ENCODE measurements at regions not wholly inside any gene's neighbourhood (a gene's known extent, or its start where the extent isn't known, plus 50 kb on each side); places are given as distances from the start of the nearest gene placed in this dataset.

DNA sequence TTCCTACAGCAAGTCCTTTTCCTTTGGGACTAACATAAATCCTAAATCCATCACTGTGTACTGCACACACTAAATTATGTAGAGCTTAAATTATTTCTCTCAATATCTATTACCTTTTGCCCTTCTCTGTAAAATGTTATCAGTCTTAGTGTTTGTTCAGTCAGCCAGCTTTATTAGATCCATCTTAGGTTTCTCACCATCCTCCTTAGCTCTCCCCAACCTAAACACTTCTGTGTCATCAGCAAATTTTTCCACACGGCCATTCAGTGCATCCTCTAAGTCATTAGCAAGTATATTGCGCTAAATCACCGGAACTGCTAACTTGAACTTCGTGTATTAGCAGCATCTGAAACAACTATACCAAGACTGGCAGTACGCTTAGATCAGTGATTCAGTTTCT lies 142.1 kb upstream of the ZNF438 start:
- TF ChIP-seq, protein P1, sequence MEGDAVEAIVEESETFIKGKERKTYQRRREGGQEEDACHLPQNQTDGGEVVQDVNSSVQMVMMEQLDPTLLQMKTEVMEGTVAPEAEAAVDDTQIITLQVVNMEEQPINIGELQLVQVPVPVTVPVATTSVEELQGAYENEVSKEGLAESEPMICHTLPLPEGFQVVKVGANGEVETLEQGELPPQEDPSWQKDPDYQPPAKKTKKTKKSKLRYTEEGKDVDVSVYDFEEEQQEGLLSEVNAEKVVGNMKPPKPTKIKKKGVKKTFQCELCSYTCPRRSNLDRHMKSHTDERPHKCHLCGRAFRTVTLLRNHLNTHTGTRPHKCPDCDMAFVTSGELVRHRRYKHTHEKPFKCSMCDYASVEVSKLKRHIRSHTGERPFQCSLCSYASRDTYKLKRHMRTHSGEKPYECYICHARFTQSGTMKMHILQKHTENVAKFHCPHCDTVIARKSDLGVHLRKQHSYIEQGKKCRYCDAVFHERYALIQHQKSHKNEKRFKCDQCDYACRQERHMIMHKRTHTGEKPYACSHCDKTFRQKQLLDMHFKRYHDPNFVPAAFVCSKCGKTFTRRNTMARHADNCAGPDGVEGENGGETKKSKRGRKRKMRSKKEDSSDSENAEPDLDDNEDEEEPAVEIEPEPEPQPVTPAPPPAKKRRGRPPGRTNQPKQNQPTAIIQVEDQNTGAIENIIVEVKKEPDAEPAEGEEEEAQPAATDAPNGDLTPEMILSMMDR (IDR thresholded peaks at IDR 0.05) = no peak
- no peak for TF ChIP-seq POLR2A (IDR thresholded peaks at IDR 0.05)

Measured in heart left ventricle (tissue), 13 donors.